Keratinocyte (primary cell): ENCODE measurements at regions not wholly inside any gene's neighbourhood (a gene's known extent, or its start where the extent isn't known, plus 50 kb on each side); places are given as distances from the start of the nearest gene placed in this dataset.

Source experiments
- DNase-seq: peaks from one replicate; pipeline ENCODE4 v3.0.0-alpha.2; 2011; ENCODE audit warnings: low read depth, missing footprints, low spot score
- FAIRE-seq: peaks from 2 replicates; lab custom pipeline; 2011; peaks lifted over from hg19 to GRCh38; lab: Jason Lieb, UNC
- H2AFZ ChIP-seq: 2 replicates; pipeline ENCODE4 v1.6.0; 2012; ENCODE audit warnings: low read length, control low read depth, inconsistent platforms; ENCODE audit not compliant: control insufficient read depth
- H3K27ac ChIP-seq: 2 replicates; pipeline ENCODE4 v1.5.1; 2011; ENCODE audit warnings: low read length; ENCODE audit not compliant: control insufficient read depth, insufficient read depth
- H3K27me3 ChIP-seq: 3 replicates; pipeline ENCODE4 v1.6.0; 2011; ENCODE audit warnings: low read length; ENCODE audit not compliant: control insufficient read depth, insufficient read depth; ENCODE audit errors: extremely low read depth
- H3K36me3 ChIP-seq, 2 experiments: 2 replicates in 1 of 2; 3 replicates in 1 of 2; pipeline ENCODE4 v1.5.1; 2011; ENCODE audit warnings: low read length in 2 of 2, mild to moderate bottlenecking in 1 of 2; ENCODE audit not compliant: control insufficient read depth in 2 of 2, insufficient read depth in 2 of 2; ENCODE audit errors: extremely low read depth in 1 of 2
- H3K4me1 ChIP-seq: 3 replicates; pipeline ENCODE4 v1.5.1; 2011; ENCODE audit warnings: low read length; ENCODE audit not compliant: control insufficient read depth, insufficient read depth; ENCODE audit errors: extremely low read depth
- H3K4me2 ChIP-seq: 3 replicates; pipeline ENCODE4 v1.6.0; 2011; ENCODE audit warnings: low read depth, low read length; ENCODE audit not compliant: control insufficient read depth, insufficient read depth; ENCODE audit errors: extremely low read depth
- H3K4me3 ChIP-seq, 3 experiments: fragments of 200-600 bp in 1 of 3; sonication (generic) in 1 of 3; 2 replicates in 2 of 3; 3 replicates in 1 of 3; pipeline ENCODE4 v1.5.1; 2011 to 2016; ENCODE audit warnings: low read length in 3 of 3, mild to moderate bottlenecking in 3 of 3, control low read depth in 2 of 3, inconsistent platforms in 1 of 3, low read depth in 1 of 3, mixed read lengths in 1 of 3, mixed run types in 1 of 3, moderate library complexity in 1 of 3; ENCODE audit not compliant: control insufficient read depth in 2 of 3, insufficient read depth in 2 of 3; ENCODE audit errors: extremely low read depth in 1 of 3
- H3K79me2 ChIP-seq: 2 replicates; pipeline ENCODE4 v1.6.0; 2012; ENCODE audit warnings: low read length; ENCODE audit not compliant: control insufficient read depth, insufficient read depth
- H3K9ac ChIP-seq: 3 replicates; pipeline ENCODE4 v1.6.0; 2011; ENCODE audit warnings: low read length; ENCODE audit not compliant: control insufficient read depth, insufficient read depth; ENCODE audit errors: extremely low read depth
- H3K9me1 ChIP-seq: 3 replicates; pipeline ENCODE4 v1.6.0; 2011; ENCODE audit warnings: low read length; ENCODE audit not compliant: control insufficient read depth, insufficient read depth; ENCODE audit errors: extremely low read depth
- H3K9me3 ChIP-seq: 2 replicates; pipeline ENCODE4 v1.5.1; 2012; ENCODE audit warnings: low read depth, low read length; ENCODE audit not compliant: control insufficient read depth
- H4K20me1 ChIP-seq: 3 replicates; pipeline ENCODE4 v1.6.0; 2011; ENCODE audit warnings: low read length; ENCODE audit not compliant: control insufficient read depth, insufficient read depth; ENCODE audit errors: extremely low read depth
- CTCF ChIP-seq, 3 experiments: IDR thresholded peaks in 1 of 3; conservative IDR thresholded peaks in 1 of 3; optimal IDR thresholded peaks in 1 of 3; 2 replicates in 2 of 3; 3 replicates in 1 of 3; pipeline versions ENCODE3 to v1.5.1; 2011; ENCODE audit warnings: low read length in 3 of 3, mild to moderate bottlenecking in 3 of 3, moderate library complexity in 2 of 3, control low read depth in 1 of 3, inconsistent platforms in 1 of 3; ENCODE audit not compliant: insufficient read depth in 2 of 3; ENCODE audit errors: extremely low read depth in 1 of 3
- EZH2 ChIP-seq: IDR thresholded peaks from one replicate; pipeline ENCODE4 v1.6.1; 2012; ENCODE audit warnings: inconsistent platforms, mild to moderate bottlenecking, low read length, moderate library complexity
- dilution Hi-C: fragments of 300-500 bp; cut with MboI; formaldehyde crosslinking; loops from one replicate; pipeline ENCODE4 v1.7.0; 2020; ENCODE audit warnings: low sequenced_read_pairs; ENCODE audit not compliant: extremely low pct_ligation_motif_present

- dilution Hi-C loops: no loop called here
- peak overlapping the region; percentile 100 for H3K27ac ChIP-seq
- FAIRE-seq (no peak), DNase-seq (no peak)
- no peaks in the 10 kb centered on the region for H3K36me3 ChIP-seq
- no peaks in the 10 kb centered on the region for H3K79me2 ChIP-seq
- peaks cover 49% of the 10 kb centered on the region for H3K4me1 ChIP-seq
- H4K20me1 ChIP-seq: no peaks in the 10 kb centered on the region
- peak overlapping the region; percentile 97 for H3K4me2 ChIP-seq
- H3K9me1 ChIP-seq: no peaks in the 10 kb centered on the region
- no peaks in the 10 kb centered on the region for H3K9me3 ChIP-seq
- no peak overlapping the region for H3K4me3 ChIP-seq
- TF ChIP-seq CTCF (optimal IDR thresholded peaks at IDR 0.05 in 1 of 3, IDR thresholded peaks at IDR 0.05 in 1 of 3, conservative IDR thresholded peaks at IDR 0.05 in 1 of 3; ENCODE audit: extremely low read depth in 1 of 3, insufficient read depth in 2 of 3, low read length in 3 of 3) (no peak), EZH2 (no peak)
- no peaks in the 10 kb centered on the region for H3K27me3 ChIP-seq
- peak overlapping the region; percentile 96 for H3K9ac ChIP-seq
- H2AFZ ChIP-seq: no peak overlapping the region
Observed at GRCh38 chr21:41677671-41678015, 89.2 kb downstream of the RIPK4 start.

GRCh38 chr21:41676198-41676597 lies 90.7 kb downstream of the RIPK4 start:
- H4K20me1 ChIP-seq: no peaks in the 10 kb centered on the region
- H3K79me2 ChIP-seq: no peaks in the 10 kb centered on the region
- H3K27me3 ChIP-seq: no peaks in the 10 kb centered on the region
- H3K9me1 ChIP-seq: no peaks in the 10 kb centered on the region
- H3K9me3 ChIP-seq: no peaks in the 10 kb centered on the region
- H2AFZ ChIP-seq: no peak overlapping the region
- dilution Hi-C loops: no loop called here
- no peak overlapping the region for H3K27ac ChIP-seq
- FAIRE-seq (no peak), DNase-seq (no peak)
- H3K36me3 ChIP-seq: no peaks in the 10 kb centered on the region
- H3K4me1 ChIP-seq: peaks cover 44% of the 10 kb centered on the region
- no peak overlapping the region for H3K4me2 ChIP-seq
- no peak overlapping the region for H3K9ac ChIP-seq
- H3K4me3 ChIP-seq: no peak overlapping the region
- TF ChIP-seq CTCF (optimal IDR thresholded peaks at IDR 0.05 in 1 of 3, IDR thresholded peaks at IDR 0.05 in 1 of 3, conservative IDR thresholded peaks at IDR 0.05 in 1 of 3; ENCODE audit: extremely low read depth in 1 of 3, insufficient read depth in 2 of 3, low read length in 3 of 3) (no peak), EZH2 (no peak)
